PC-3 (cell line): ENCODE measurements at regions not wholly inside any gene's neighbourhood (a gene's known extent, or its start where the extent isn't known, plus 50 kb on each side); places are given as distances from the start of the nearest gene placed in this dataset.

Experiments used
- CTCF ChIP-seq: fragments of 300-600 bp; sonication (generic); conservative IDR thresholded peaks from 2 replicates; pipeline ENCODE4 v1.5.1; 2017; ENCODE audit warnings: antibody characterized with exemption, low read depth, mild to moderate bottlenecking, low read length
- EZH2 ChIP-seq: fragments of 300-600 bp; sonication (generic); IDR thresholded peaks from one replicate; pipeline ENCODE4 v1.6.1; 2017; ENCODE audit warnings: antibody characterized with exemption, mild to moderate bottlenecking, low read length; ENCODE audit not compliant: unreplicated experiment

GRCh38 chr21:25416669-25417068 is 190.6 kb downstream of the MRPL39 start:
- no peak for TF ChIP-seq CTCF
- no peak for TF ChIP-seq EZH2
